ENCODE measurements at regions not wholly inside any gene's neighbourhood (a gene's known extent, or its start where the extent isn't known, plus 50 kb on each side); places are given as distances from the start of the nearest gene placed in this dataset.
"Not testable (repeated sequence)": the region's sequence is repeated elsewhere in the genome, so short reads cannot be mapped to it uniquely, and the experiment has no call there.

GRCh38 chr5:15383469-15383868 is 116.5 kb upstream of the FBXL7 start:
- DNase-seq, result no peak

- DNase-seq, result no peak
Observed at GRCh38 chr5:15383021-15383420, 117.0 kb upstream of the FBXL7 start.

- no peak for DNase-seq
Observed at GRCh38 chr5:15377573-15378340, 122.2 kb upstream of the FBXL7 start.

- DNase-seq, result no peak
Observed at GRCh38 chr5:15376803-15377202, 123.2 kb upstream of the FBXL7 start.

- no peak for DNase-seq
Observed at GRCh38 chr5:15376088-15376487, 123.9 kb upstream of the FBXL7 start.

GRCh38 chr5:15375559-15375958 is 124.4 kb upstream of the FBXL7 start:
- DNase-seq, result no peak

- no peak for DNase-seq
Observed at GRCh38 chr5:15374886-15375285, 125.1 kb upstream of the FBXL7 start.

- no peak for DNase-seq
Observed at GRCh38 chr5:15373151-15373550, 126.8 kb upstream of the FBXL7 start.

GRCh38 chr5:15371184-15371583 is 128.8 kb upstream of the FBXL7 start:
- DNase-seq, result no peak

GRCh38 chr5:15368835-15369234 is 131.1 kb upstream of the FBXL7 start:
- no peak for DNase-seq

- no peak for DNase-seq
Observed at GRCh38 chr5:15367489-15367888, 132.5 kb upstream of the FBXL7 start.

- DNase-seq, result no peak
Observed at GRCh38 chr5:15366676-15367391, 133.1 kb upstream of the FBXL7 start.

- no peak for DNase-seq
Observed at GRCh38 chr5:15365070-15365469, 134.9 kb upstream of the FBXL7 start.

GRCh38 chr5:15363601-15364000 is 136.4 kb upstream of the FBXL7 start:
- no peak for DNase-seq

- DNase-seq, result not testable (repeated sequence)
Observed at GRCh38 chr5:15357092-15357453, 142.9 kb upstream of the FBXL7 start.

GRCh38 chr5:15356308-15357091 is 143.5 kb upstream of the FBXL7 start:
- not testable (repeated sequence) for DNase-seq

- DNase-seq, result no peak
Observed at GRCh38 chr5:15354021-15354420, 146.0 kb upstream of the FBXL7 start.

GRCh38 chr5:15353086-15353645 is 146.8 kb upstream of the FBXL7 start:
- DNase-seq, result no peak

GRCh38 chr5:15350614-15351013 is 149.4 kb upstream of the FBXL7 start:
- no peak for DNase-seq

- no peak for DNase-seq
Observed at GRCh38 chr5:15346738-15347137, 153.2 kb upstream of the FBXL7 start.

- DNase-seq, result no peak
Observed at GRCh38 chr5:15344954-15345353, 155.0 kb upstream of the FBXL7 start.

- DNase-seq, result no peak
Observed at GRCh38 chr5:15338546-15338945, 161.4 kb upstream of the FBXL7 start.

GRCh38 chr5:15334551-15335266 is 165.3 kb upstream of the FBXL7 start:
- no peak for DNase-seq

Data from activated gamma-delta T cell (primary cell).